ENCODE measurements at regions not wholly inside any gene's neighbourhood (a gene's known extent, or its start where the extent isn't known, plus 50 kb on each side); places are given as distances from the start of the nearest gene placed in this dataset.

DNA sequence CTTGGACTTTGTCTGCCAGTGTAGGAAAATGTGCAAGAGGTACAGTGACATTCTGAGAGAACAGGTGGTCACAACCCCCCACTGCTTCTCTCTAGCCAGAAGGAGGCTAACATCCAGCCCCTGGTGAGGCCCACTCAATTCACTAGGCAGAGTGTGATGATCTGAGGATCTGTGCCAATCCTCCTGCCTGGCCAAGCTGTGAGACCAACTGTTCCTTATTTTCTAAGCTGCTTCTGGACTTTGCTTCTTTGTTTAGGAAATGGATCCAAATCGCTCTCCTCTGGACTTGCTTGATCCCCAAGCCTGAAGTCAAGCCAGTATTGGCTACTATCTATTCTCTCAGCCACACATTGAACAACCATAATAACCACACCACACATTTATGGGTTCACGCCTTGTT lies 202.8 kb downstream of the PIK3C3 start:
- Histone ChIP-seq H3K79me1 (ENCODE audit: insufficient read depth, low read depth, low read length, poor library complexity, severe bottlenecking) (no peaks in the 10 kb centered on the region), H2AFZ (ENCODE audit: low read length) (no peak overlapping the region), H3T11ph (ENCODE audit: low read length) (no peak overlapping the region), H3K9ac (ENCODE audit: extremely low read depth, insufficient read length, low read length) (no peak overlapping the region), H2BK12ac (ENCODE audit: insufficient read length, low read depth, low read length) (no peak overlapping the region), H3K9me3 (ENCODE audit: control insufficient read depth, low read depth, low read length) (no peaks in the 10 kb centered on the region), H3K4me1 (ENCODE audit: insufficient read depth, low read length) (no peaks in the 10 kb centered on the region), H2BK20ac (ENCODE audit: low read depth, low read length, poor library complexity, severe bottlenecking) (no peak overlapping the region), H3K56ac (ENCODE audit: insufficient read length, low read depth, low read length) (no peak overlapping the region), H3K4me2 (ENCODE audit: insufficient read depth, insufficient read length, low read length) (no peak overlapping the region), H2AK5ac (ENCODE audit: insufficient read length, low read length) (no peak overlapping the region), H3K23me2 (ENCODE audit: insufficient read length, low read depth, low read length, poor library complexity, severe bottlenecking) (no peaks in the 10 kb centered on the region), H4K20me1 (ENCODE audit: control insufficient read depth, insufficient read depth, insufficient read length) (no peaks in the 10 kb centered on the region), H2BK120ac (ENCODE audit: low read depth, low read length, poor library complexity, severe bottlenecking) (no peak overlapping the region), H3K79me2 (ENCODE audit: insufficient read depth, low read length) (no peaks in the 10 kb centered on the region), H4K91ac (ENCODE audit: insufficient read length, low read depth, low read length) (no peak overlapping the region), H3K27ac (ENCODE audit: insufficient read length, low read depth, low read length) (no peak overlapping the region), H3K4ac (ENCODE audit: low read depth, low read length) (no peak overlapping the region), H4K5ac (ENCODE audit: insufficient read length, low read depth, low read length) (no peak overlapping the region), H3K27me3 (ENCODE audit: insufficient read depth, low read length) (no peaks in the 10 kb centered on the region), H3K14ac (ENCODE audit: insufficient read depth, low read length) (no peak overlapping the region), H2BK15ac (ENCODE audit: low read depth, low read length) (no peak overlapping the region), H3K18ac (ENCODE audit: insufficient read length, low read depth, low read length) (no peak overlapping the region), H2BK5ac (ENCODE audit: insufficient read length, low read length) (no peak overlapping the region), H3K23ac (ENCODE audit: insufficient read length, low read depth, low read length) (no peak overlapping the region), H4K8ac (replicated peaks; ENCODE audit: insufficient read length, low read depth, low read length) (no peak overlapping the region)
- no peak for TF ChIP-seq CTCF (conservative IDR thresholded peaks at IDR 0.05)
- WGBS (ENCODE audit: extremely low coverage, insufficient read length, low lambda C conversion rate): no CpG with 5 or more reads among the region's 2 CpGs
- H3K27me3 Mint-ChIP-seq (ENCODE audit: low read depth): peaks cover 2% of the 10 kb centered on the region; the same call in 1 of the 2 replicates
- H3K36me3 Mint-ChIP-seq (ENCODE audit: insufficient read depth in 1 of 3, low read depth in 3 of 3): no peaks in the 10 kb centered on the region
- no peak for DNase-seq
- no peaks in the 10 kb centered on the region for H3K9me3 Mint-ChIP-seq
- no peak overlapping the region for H3K4me3 Mint-ChIP-seq
- no peak overlapping the region for H3K27ac Mint-ChIP-seq
- H3K4me1 Mint-ChIP-seq: no peaks in the 10 kb centered on the region
